ENCODE measurements at regions not wholly inside any gene's neighbourhood (a gene's known extent, or its start where the extent isn't known, plus 50 kb on each side); places are given as distances from the start of the nearest gene placed in this dataset.
"Not testable (repeated sequence)": the region's sequence is repeated elsewhere in the genome, so short reads cannot be mapped to it uniquely, and the experiment has no call there.

DNA sequence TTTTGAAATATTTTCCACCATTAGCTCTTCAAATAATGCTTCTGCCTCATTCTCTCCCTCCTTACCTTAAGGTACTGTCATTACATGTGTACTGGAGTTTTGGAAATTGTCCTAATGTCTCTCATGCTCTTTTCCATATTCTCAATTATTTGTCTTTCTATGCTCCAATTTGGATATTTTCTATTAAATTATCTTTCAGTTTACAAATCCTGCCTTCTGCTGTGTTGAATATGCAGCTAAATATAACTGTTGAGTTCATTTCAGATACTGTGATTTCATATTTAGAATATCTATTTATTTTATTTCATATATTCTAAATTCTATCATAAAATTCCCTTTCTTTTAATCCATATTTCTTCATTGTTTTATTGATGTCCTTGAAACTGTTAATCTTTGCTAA, 388.0 kb upstream of the CDIN1 start:
- Mint-ChIP-seq H3K27ac (no peak overlapping the region), H3K4me3 (no peak overlapping the region), H3K9me3 (no peaks in the 10 kb centered on the region), H3K4me1 (no peaks in the 10 kb centered on the region), H3K27me3 (no peaks in the 10 kb centered on the region)
- DNase-seq (no peak), ATAC-seq (no peak)

GRCh38 chr15:36195361-36196007, 383.9 kb upstream of the CDIN1 start:
- H3K9me3 Mint-ChIP-seq, H3K4me3 Mint-ChIP-seq, H3K27ac Mint-ChIP-seq, DNase-seq, ATAC-seq, H3K4me1 Mint-ChIP-seq, H3K27me3 Mint-ChIP-seq: not testable (repeated sequence)

GRCh38 chr15:36208868-36209582, 370.4 kb upstream of the CDIN1 start:
- Mint-ChIP-seq H3K4me3 (no peak overlapping the region), H3K27me3 (no peaks in the 10 kb centered on the region), H3K9me3 (peaks cover 0 to 6% of the 10 kb centered on the region in 2 donors), H3K27ac (no peak overlapping the region), H3K4me1 (no peaks in the 10 kb centered on the region)
- ATAC-seq: no peak
- DNase-seq: no peak

DNA sequence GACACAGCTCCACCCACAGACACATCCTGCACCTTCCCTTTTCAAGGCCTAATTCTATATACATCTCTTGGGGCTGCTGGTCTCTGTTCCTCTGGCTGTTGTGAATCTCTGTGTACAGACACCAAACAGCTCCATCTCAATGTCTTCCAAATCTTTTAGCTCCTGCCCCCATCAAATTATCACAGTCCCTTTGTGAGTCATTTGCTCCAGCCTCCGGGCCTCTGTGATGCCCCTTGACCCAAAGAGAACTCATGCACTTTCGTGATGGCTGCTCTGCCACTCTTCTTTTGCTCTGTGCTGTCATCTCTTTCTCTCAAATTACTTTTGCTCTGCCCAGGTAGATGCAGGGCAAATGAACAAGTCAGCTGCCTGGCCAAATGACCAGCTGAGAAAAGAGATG, 369.0 kb upstream of the CDIN1 start:
- Mint-ChIP-seq H3K27ac (no peak overlapping the region), H3K27me3 (no peaks in the 10 kb centered on the region), H3K4me1 (no peaks in the 10 kb centered on the region), H3K4me3 (no peak overlapping the region), H3K9me3 (peaks cover 0 to 5% of the 10 kb centered on the region in 2 donors)
- DNase-seq (no peak), ATAC-seq (no peak)

GRCh38 chr15:36218322-36218721, 361.1 kb upstream of the CDIN1 start:
- Mint-ChIP-seq H3K4me3 (no peak overlapping the region), H3K27ac (no peak overlapping the region), H3K9me3 (peaks cover 0 to 8% of the 10 kb centered on the region in 2 donors), H3K27me3 (no peaks in the 10 kb centered on the region), H3K4me1 (no peaks in the 10 kb centered on the region)
- ATAC-seq: no peak
- no peak for DNase-seq

- no peak for DNase-seq
- Mint-ChIP-seq H3K4me1 (no peaks in the 10 kb centered on the region), H3K4me3 (no peak overlapping the region), H3K27ac (no peak overlapping the region), H3K9me3 (peaks cover 0 to 8% of the 10 kb centered on the region in 2 donors), H3K27me3 (no peaks in the 10 kb centered on the region)
- no peak for ATAC-seq
Measured at GRCh38 chr15:36218991-36219390, 360.4 kb upstream of the CDIN1 start.

- ATAC-seq: no peak
- no peaks in the 10 kb centered on the region for H3K4me1 Mint-ChIP-seq
- H3K27me3 Mint-ChIP-seq: no peaks in the 10 kb centered on the region
- no peak overlapping the region for H3K4me3 Mint-ChIP-seq
- DNase-seq: no peak
- H3K9me3 Mint-ChIP-seq: peaks cover 0 to 8% of the 10 kb centered on the region in 2 donors
- H3K27ac Mint-ChIP-seq: no peak overlapping the region
Measured at GRCh38 chr15:36221992-36222391, 357.4 kb upstream of the CDIN1 start.

DNA sequence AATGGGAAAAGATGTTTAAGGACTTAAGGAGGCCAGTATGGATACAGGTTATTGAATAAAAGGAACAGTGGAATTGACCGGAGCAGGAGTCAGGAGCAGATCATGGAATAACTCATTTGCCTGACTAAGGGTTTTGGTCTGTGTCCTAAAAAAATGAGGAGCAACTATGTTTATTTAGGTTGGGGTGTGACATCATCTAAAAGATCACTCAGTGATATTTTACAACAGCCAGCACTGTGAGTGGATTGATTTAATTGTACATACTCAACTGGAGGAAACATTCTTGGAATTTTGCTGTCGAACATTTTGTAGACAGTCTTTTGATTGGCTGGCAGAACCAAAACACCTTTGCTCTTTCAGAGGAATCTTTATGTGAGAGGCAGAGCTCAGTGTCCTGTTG, 348.6 kb upstream of the CDIN1 start:
- H3K4me1 Mint-ChIP-seq: no peaks in the 10 kb centered on the region
- no peak for ATAC-seq
- H3K9me3 Mint-ChIP-seq: peaks cover 8% of the 10 kb centered on the region in 2 donors
- no peak overlapping the region for H3K4me3 Mint-ChIP-seq
- H3K27ac Mint-ChIP-seq: no peak overlapping the region
- no peaks in the 10 kb centered on the region for H3K27me3 Mint-ChIP-seq
- no peak for DNase-seq

- Mint-ChIP-seq H3K9me3 (peaks cover 8% of the 10 kb centered on the region in 2 donors), H3K4me1 (no peaks in the 10 kb centered on the region), H3K27ac (no peak overlapping the region), H3K4me3 (no peak overlapping the region), H3K27me3 (no peaks in the 10 kb centered on the region)
- ATAC-seq: no peak
- no peak for DNase-seq
Measured at GRCh38 chr15:36232491-36232890, 346.9 kb upstream of the CDIN1 start.

DNA sequence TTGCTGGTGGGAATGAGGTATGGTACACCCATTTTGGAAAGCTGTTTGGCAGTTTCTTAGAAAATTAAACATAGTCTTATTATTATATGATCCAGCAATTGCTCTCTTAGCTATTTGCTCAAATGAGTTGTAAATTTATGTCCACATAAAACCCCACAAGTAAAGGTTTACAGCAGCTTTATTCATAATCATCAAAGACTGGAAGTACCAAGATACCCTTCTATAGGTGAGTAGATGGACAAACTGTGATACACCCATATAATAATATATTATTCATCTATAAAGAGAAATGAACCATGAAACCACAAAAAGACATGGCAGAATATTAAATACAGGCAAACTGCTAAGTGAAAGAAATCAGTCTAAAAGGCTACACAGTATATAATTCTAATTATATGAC, 344.7 kb upstream of the CDIN1 start:
- H3K27me3 Mint-ChIP-seq: no peaks in the 10 kb centered on the region

GRCh38 chr15:36235173-36235572, 344.3 kb upstream of the CDIN1 start:
- Mint-ChIP-seq H3K4me3 (no peak overlapping the region), H3K27ac (no peak overlapping the region), H3K4me1 (no peaks in the 10 kb centered on the region), H3K27me3 (no peaks in the 10 kb centered on the region), H3K9me3 (peaks cover 8% of the 10 kb centered on the region in 2 donors)
- ATAC-seq: no peak
- DNase-seq: no peak

More for the DNA sequence above, 344.7 kb upstream of the CDIN1 start:
- no peaks in the 10 kb centered on the region for H3K4me1 Mint-ChIP-seq
- no peak for ATAC-seq
- no peak overlapping the region for H3K27ac Mint-ChIP-seq
- no peak overlapping the region for H3K4me3 Mint-ChIP-seq
- DNase-seq: no peak
- peaks cover 8% of the 10 kb centered on the region in 2 donors for H3K9me3 Mint-ChIP-seq

DNA sequence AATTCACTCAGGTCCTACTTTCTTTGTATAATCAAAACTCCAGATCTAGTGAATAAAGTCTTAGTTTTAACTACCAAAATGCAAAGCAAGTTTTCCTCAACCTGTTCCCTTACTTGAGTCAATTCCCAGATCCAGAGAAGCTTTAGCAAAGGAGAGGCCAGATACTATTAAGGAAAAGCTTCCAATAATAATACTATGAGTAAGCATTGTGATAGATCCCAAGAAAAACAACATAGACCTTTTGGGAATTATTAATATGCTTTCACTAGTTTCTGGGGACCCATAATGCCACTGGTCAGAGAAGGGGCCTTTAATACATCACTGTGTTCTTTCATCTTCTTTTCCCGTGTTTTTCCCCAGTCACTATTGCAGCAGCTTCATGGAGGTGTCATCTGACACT, 339.9 kb upstream of the CDIN1 start:
- ATAC-seq (no peak), DNase-seq (no peak)
- H3K4me3 Mint-ChIP-seq: no peak overlapping the region
- no peak overlapping the region for H3K27ac Mint-ChIP-seq
- H3K27me3 Mint-ChIP-seq: no peaks in the 10 kb centered on the region
- peaks cover 5 to 8% of the 10 kb centered on the region in 2 donors for H3K9me3 Mint-ChIP-seq
- no peaks in the 10 kb centered on the region for H3K4me1 Mint-ChIP-seq

GRCh38 chr15:36251450-36251849, 328.0 kb upstream of the CDIN1 start:
- no peaks in the 10 kb centered on the region for H3K27me3 Mint-ChIP-seq
- H3K27ac Mint-ChIP-seq: no peak overlapping the region
- ATAC-seq (no peak), DNase-seq (no peak)
- H3K9me3 Mint-ChIP-seq: peaks cover 0 to under 1% of the 10 kb centered on the region in 2 donors
- H3K4me3 Mint-ChIP-seq: no peak overlapping the region
- no peaks in the 10 kb centered on the region for H3K4me1 Mint-ChIP-seq

- DNase-seq (no peak), ATAC-seq (no peak)
- Mint-ChIP-seq H3K27ac (no peak overlapping the region), H3K4me1 (no peaks in the 10 kb centered on the region), H3K4me3 (no peak overlapping the region), H3K27me3 (no peaks in the 10 kb centered on the region), H3K9me3 (no peaks in the 10 kb centered on the region)
Measured at GRCh38 chr15:36252146-36252711, 327.2 kb upstream of the CDIN1 start.

GRCh38 chr15:36254426-36254825, 325.0 kb upstream of the CDIN1 start:
- Mint-ChIP-seq H3K4me1 (no peaks in the 10 kb centered on the region), H3K9me3 (no peaks in the 10 kb centered on the region), H3K27ac (no peak overlapping the region), H3K4me3 (no peak overlapping the region), H3K27me3 (no peaks in the 10 kb centered on the region)
- DNase-seq (no peak), ATAC-seq (no peak)

GRCh38 chr15:36256404-36256807, 323.0 kb upstream of the CDIN1 start:
- ATAC-seq (no peak), DNase-seq (no peak)
- H3K4me3 Mint-ChIP-seq: no peak overlapping the region
- H3K27ac Mint-ChIP-seq: no peak overlapping the region
- no peaks in the 10 kb centered on the region for H3K4me1 Mint-ChIP-seq
- no peaks in the 10 kb centered on the region for H3K9me3 Mint-ChIP-seq
- H3K27me3 Mint-ChIP-seq: no peaks in the 10 kb centered on the region
